ENCODE measurements at regions not wholly inside any gene's neighbourhood (a gene's known extent, or its start where the extent isn't known, plus 50 kb on each side); places are given as distances from the start of the nearest gene placed in this dataset.
"Not testable (repeated sequence)": the region's sequence is repeated elsewhere in the genome, so short reads cannot be mapped to it uniquely, and the experiment has no call there.

GRCh38 chr9:87199278-87199677 lies 252.0 kb upstream of the GAS1 start:
- H3K27ac ChIP-seq, result no peak overlapping the region

GRCh38 chr9:87199782-87200181 lies 252.5 kb upstream of the GAS1 start:
- TF ChIP-seq CTCF (IDR thresholded peaks at IDR 0.05), result no peak
- Histone ChIP-seq H3K9me3 (no peaks in the 10 kb centered on the region), H3K27ac (no peak overlapping the region), H3K4me3 (no peak overlapping the region), H3K27me3 (ENCODE audit: insufficient read depth in 3 of 3, low read length in 2 of 3) (peaks cover 0 to 9% (median 0%) of the 10 kb centered on the region in 3 donors), H3K4me1 (no peaks in the 10 kb centered on the region), H3K36me3 (ENCODE audit: insufficient read depth in 1 of 2, low read depth in 1 of 2) (no peaks in the 10 kb centered on the region)
- DNase-seq (no peak), ATAC-seq (no peak)
- intact Hi-C loops (cut with DNase I), result no loop called here
- 87 to 91% (median 88%) methylated on average over 4 of the region's 4 CpGs for WGBS, 3 donors

More at GRCh38 chr9:87199278-87199677, 252.0 kb upstream of the GAS1 start:
- H3K9me3 ChIP-seq, result no peaks in the 10 kb centered on the region
- ATAC-seq (no peak), DNase-seq (no peak)
- intact Hi-C loops (cut with DNase I), result no loop called here
- no peak overlapping the region for H3K4me3 ChIP-seq
- no peak for TF ChIP-seq CTCF (IDR thresholded peaks at IDR 0.05)
- H3K27me3 ChIP-seq (ENCODE audit: insufficient read depth in 3 of 3, low read length in 2 of 3), result peaks cover 0 to 9% (median 0%) of the 10 kb centered on the region in 3 donors
- no peaks in the 10 kb centered on the region for H3K4me1 ChIP-seq
- WGBS, 3 donors, result 71 to 85% (median 75%) methylated on average over 5 of the region's 5 CpGs
- no peaks in the 10 kb centered on the region for H3K36me3 ChIP-seq (ENCODE audit: insufficient read depth in 1 of 2, low read depth in 1 of 2)

- Histone ChIP-seq H3K4me3 (no peak overlapping the region), H3K27ac (no peak overlapping the region), H3K4me1 (no peaks in the 10 kb centered on the region), H3K9me3 (no peaks in the 10 kb centered on the region), H3K36me3 (ENCODE audit: insufficient read depth in 1 of 2, low read depth in 1 of 2) (no peaks in the 10 kb centered on the region), H3K27me3 (ENCODE audit: insufficient read depth in 3 of 3, low read length in 2 of 3) (peaks cover 0 to 9% (median 0%) of the 10 kb centered on the region in 3 donors)
- ATAC-seq, result no peak
- 18 to 27% (median 26%) methylated on average over 4 of the region's 4 CpGs for WGBS, 3 donors
- no peak for TF ChIP-seq CTCF (IDR thresholded peaks at IDR 0.05)
- intact Hi-C loops (cut with DNase I), result no loop called here
- DNase-seq, result no peak
These were observed 254.0 kb upstream of the GAS1 start for GRCh38 chr9:87201351-87201751.

GRCh38 chr9:87206064-87206661 lies 258.9 kb upstream of the GAS1 start:
- Histone ChIP-seq H3K27ac (no peak overlapping the region), H3K9me3 (no peaks in the 10 kb centered on the region), H3K4me1 (no peaks in the 10 kb centered on the region), H3K36me3 (ENCODE audit: insufficient read depth in 1 of 2, low read depth in 1 of 2) (no peaks in the 10 kb centered on the region), H3K27me3 (ENCODE audit: insufficient read depth in 3 of 3, low read length in 2 of 3) (no peaks in the 10 kb centered on the region), H3K4me3 (no peak overlapping the region)
- WGBS, 3 donors, result 72 to 93% (median 77%) methylated on average over 7 of the region's 7 CpGs
- DNase-seq, result no peak
- no peak for ATAC-seq
- intact Hi-C loops (cut with DNase I), result no loop called here
- no peak for TF ChIP-seq CTCF (IDR thresholded peaks at IDR 0.05)

- H3K27ac ChIP-seq; intact Hi-C loops (cut with DNase I); H3K27me3 ChIP-seq (ENCODE audit: insufficient read depth in 3 of 3, low read length in 2 of 3); ATAC-seq; DNase-seq; H3K4me3 ChIP-seq; H3K9me3 ChIP-seq; H3K4me1 ChIP-seq; H3K36me3 ChIP-seq (ENCODE audit: insufficient read depth in 1 of 2, low read depth in 1 of 2): not testable (repeated sequence)
- WGBS, 3 donors, result 76 to 86% (median 82%) methylated on average over 3 of the region's 3 CpGs
These were observed 263.4 kb upstream of the GAS1 start for GRCh38 chr9:87210658-87211057.

Data from psoas muscle (tissue), 7 donors.